ENCODE measurements at regions not wholly inside any gene's neighbourhood (a gene's known extent, or its start where the extent isn't known, plus 50 kb on each side); places are given as distances from the start of the nearest gene placed in this dataset.

DNA sequence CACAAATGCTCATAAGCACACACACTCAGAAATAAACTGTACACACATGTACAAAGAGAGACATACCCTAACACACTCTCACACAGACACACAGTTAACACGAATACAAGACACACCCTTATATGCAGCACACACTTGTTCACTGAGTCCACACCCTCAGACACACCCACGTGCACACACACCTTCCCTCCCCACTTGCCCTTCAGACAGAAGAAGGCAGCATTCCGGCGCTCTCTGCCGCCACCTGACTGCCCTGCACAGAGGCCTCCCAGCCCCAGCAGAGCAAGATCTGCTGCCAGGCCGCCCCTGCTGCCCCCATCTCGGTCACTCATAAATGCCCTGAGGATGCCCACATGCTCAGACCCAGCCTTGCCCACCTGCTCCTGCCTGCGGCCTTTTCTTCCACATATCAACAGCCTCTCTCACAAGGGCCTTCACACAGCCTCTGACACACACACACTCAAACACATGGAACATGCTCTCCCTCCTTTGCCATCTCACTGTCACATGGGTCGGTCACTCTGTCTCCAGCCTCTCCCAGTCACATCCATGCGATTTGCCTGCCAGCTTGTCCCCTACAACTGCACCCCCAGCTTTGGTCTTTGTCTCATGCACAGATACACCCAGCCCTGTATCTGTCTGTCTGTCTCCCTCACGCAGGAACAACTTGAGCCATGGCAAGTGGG is 71.1 kb downstream of the EPHB3 start:
- no peak overlapping the region for H2AFZ ChIP-seq
- 70% methylated on average over 11 of the region's 11 CpGs for WGBS (ENCODE audit: low lambda C conversion rate, missing lambda C conversion rate)
- no peaks in the 10 kb centered on the region for H4K20me1 ChIP-seq (ENCODE audit: insufficient read depth, poor library complexity, severe bottlenecking)
- no peak overlapping the region for H3K27ac ChIP-seq
- TF ChIP-seq EZH2phosphoT487 (IDR thresholded peaks at IDR 0.05; ENCODE audit: low read depth, severe bottlenecking, unreplicated experiment) (no peak), EZH2 (IDR thresholded peaks at IDR 0.05; ENCODE audit: borderline replicate concordance) (no peak), CTCF (IDR thresholded peaks at IDR 0.05; ENCODE audit: poor library complexity) (no peak)
- peak; percentile 52 for DNase-seq (ENCODE audit: low spot score)
- H3K4me3 ChIP-seq = no peak overlapping the region
- H3K4me1 ChIP-seq (ENCODE audit: insufficient read depth) = peaks cover 38% of the 10 kb centered on the region
- H3K9me2 ChIP-seq (replicated peaks; ENCODE audit: insufficient read depth) = no peaks in the 10 kb centered on the region
- no peak overlapping the region for H3K4me2 ChIP-seq
- no peaks in the 10 kb centered on the region for H3K36me3 ChIP-seq (replicated peaks; ENCODE audit: insufficient read depth, low read depth)
- no peaks in the 10 kb centered on the region for H3K79me2 ChIP-seq
- H3K27me3 ChIP-seq = no peaks in the 10 kb centered on the region
- no peaks in the 10 kb centered on the region for H3K9me3 ChIP-seq (ENCODE audit: low read depth)
